RWPE1 (cell line): ENCODE measurements at regions not wholly inside any gene's neighbourhood (a gene's known extent, or its start where the extent isn't known, plus 50 kb on each side); places are given as distances from the start of the nearest gene placed in this dataset.

Experiments used
- CTCF ChIA-PET: fragments of 350-600 bp; sonication (Branson Sonifier 250); formaldehyde crosslinking; extraction: SDS; loops from one replicate; lab custom pipeline; 2021; lab: Yijun Ruan, JAX
- POLR2A ChIA-PET: fragments of 400-600 bp; formaldehyde crosslinking; extraction: SDS; loops from one replicate; lab custom pipeline; 2020; ENCODE audit warnings: antibody characterized with exemption; ENCODE audit not compliant: low non-redundant PET; lab: Yijun Ruan, JAX
- DNase-seq: peaks from one replicate; pipeline ENCODE4 v3.0.0; 2012; ENCODE audit warnings: low spot score
- H3K27ac ChIP-seq: fragments of 450-650 bp; 2 replicates; pipeline ENCODE4 v1.5.1; 2017
- TF ChIP-seq, protein P1 (sequence below): fragments of 450-650 bp; conservative IDR thresholded peaks from 2 replicates; pipeline ENCODE4 v1.5.1; 2017; ENCODE audit warnings: low read depth, mild to moderate bottlenecking

DNA sequence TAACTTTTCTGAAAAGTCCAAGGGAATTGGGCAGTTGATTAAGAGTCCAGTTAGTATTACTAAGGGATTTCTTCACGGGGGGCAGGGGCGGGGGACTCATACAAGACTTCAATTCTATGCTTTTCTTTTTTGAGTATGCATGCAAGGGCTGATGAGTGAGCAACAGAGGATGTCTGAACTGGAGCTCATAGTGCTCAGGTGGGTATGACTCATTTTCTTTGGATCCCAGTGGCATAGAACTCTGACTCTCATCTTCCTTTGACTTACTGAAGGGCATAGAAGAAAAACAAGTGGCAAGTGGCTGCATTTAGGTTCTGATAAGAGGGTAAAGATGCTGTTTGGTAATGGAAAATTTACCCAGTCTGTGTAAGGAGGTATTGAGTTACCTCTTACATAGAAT lies 749.2 kb downstream of the NOVA1 start:
- TF ChIP-seq, protein P1, sequence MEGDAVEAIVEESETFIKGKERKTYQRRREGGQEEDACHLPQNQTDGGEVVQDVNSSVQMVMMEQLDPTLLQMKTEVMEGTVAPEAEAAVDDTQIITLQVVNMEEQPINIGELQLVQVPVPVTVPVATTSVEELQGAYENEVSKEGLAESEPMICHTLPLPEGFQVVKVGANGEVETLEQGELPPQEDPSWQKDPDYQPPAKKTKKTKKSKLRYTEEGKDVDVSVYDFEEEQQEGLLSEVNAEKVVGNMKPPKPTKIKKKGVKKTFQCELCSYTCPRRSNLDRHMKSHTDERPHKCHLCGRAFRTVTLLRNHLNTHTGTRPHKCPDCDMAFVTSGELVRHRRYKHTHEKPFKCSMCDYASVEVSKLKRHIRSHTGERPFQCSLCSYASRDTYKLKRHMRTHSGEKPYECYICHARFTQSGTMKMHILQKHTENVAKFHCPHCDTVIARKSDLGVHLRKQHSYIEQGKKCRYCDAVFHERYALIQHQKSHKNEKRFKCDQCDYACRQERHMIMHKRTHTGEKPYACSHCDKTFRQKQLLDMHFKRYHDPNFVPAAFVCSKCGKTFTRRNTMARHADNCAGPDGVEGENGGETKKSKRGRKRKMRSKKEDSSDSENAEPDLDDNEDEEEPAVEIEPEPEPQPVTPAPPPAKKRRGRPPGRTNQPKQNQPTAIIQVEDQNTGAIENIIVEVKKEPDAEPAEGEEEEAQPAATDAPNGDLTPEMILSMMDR, result no peak
- ChIA-PET CTCF (no interaction called here), POLR2A (no interaction called here)
- H3K27ac ChIP-seq, result no peak overlapping the region
- no peak for DNase-seq

DNA sequence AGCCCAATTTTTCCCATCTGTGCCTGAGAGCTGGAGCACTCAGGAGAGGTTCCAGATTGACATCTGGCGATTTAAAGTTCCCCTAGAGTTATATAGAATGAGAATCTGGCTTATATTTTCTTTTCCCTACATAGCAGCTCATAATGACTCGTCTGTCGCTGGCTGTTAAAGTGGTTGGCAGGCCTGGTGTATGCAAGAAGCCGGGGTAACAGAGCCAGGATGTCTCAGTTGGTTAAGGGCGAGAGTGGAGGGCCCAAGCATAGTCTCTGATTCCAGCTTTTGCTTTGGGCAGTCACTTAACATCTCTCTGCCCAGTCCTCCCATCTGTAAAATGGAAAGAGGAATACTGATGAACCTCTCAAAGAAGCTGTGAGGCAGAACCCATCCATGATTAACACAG lies 751.6 kb downstream of the NOVA1 start:
- POLR2A ChIA-PET, result no interaction called here
- DNase-seq, result no peak
- CTCF ChIA-PET, result no interaction called here
- TF ChIP-seq, protein P1, result no peak
- no peak overlapping the region for H3K27ac ChIP-seq

DNA sequence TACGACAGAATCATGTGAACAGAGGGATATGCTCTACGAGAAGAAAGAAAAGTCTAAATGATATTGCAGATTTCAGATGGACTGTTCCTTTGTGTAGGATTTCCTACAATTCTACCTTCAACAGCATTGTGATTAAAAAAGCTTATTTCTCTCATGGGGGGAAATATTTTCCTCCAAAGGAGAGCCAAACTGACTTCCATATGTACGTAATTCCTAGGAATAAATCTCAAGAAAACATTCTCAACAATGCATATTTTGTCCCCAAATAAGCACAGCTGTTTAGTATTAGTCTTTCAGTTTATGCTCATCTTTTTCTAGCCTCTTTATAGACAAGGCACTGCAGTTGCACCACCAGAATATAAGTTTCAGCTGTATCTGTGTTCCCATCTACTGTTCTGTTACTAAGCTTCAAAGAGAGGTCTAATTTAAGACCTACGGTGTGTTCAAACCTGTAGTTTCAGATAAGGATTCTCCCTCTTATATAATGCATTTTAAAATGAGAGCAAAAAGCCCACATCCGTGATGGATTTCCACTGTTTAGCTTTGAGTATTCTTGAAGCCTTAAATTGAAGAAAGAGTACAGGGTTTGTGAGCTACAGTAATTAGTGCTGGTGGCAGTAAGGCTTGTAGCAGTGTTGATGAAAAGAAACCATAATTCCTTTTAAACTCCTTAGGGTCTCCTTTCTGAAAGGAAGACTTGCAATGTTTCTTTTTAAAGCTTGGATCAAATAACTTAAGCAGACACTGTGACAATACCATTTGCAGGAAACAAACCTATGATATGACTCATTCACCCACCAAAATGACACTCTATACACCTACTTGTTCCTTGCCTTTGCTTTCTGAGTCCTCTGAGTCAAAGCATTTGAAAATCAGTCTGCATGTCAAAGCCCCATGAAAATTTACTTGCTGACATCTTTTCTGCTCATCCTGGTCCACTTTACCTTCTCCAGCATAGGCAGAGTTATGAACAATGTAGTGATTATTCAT lies 754.1 kb downstream of the NOVA1 start:
- CTCF ChIA-PET, result interaction anchor here (0.6 kb wide), 2 partner anchors 11 to 20 kb away, joined by 3 to 5 read pairs; no protein-coding TSS in a partner anchor
- TF ChIP-seq, protein P1, result no peak
- no peak for DNase-seq
- POLR2A ChIA-PET, result no interaction called here
- H3K27ac ChIP-seq, result no peak overlapping the region

DNA sequence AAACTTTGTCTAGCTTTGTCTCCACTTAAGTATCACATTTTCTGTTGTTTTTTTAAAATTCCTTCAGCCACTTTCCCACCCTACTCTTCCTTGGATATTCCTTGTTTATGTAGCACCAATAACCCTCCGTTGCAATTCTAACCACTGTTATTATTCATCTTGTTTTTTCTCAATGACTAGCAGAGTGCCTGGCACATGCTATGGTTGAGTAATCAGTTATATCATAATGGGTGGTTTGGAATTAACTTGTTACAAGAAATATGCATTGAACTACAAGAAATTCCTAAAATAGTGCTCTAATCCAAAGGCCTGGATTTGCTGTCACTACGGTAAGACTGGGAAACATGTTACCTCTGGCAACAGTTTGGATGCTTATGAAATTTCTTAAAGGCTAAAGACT lies 756.6 kb downstream of the NOVA1 start:
- no peak for DNase-seq
- no peak overlapping the region for H3K27ac ChIP-seq
- POLR2A ChIA-PET, result no interaction called here
- CTCF ChIA-PET, result no interaction called here
- TF ChIP-seq, protein P1, result no peak

DNA sequence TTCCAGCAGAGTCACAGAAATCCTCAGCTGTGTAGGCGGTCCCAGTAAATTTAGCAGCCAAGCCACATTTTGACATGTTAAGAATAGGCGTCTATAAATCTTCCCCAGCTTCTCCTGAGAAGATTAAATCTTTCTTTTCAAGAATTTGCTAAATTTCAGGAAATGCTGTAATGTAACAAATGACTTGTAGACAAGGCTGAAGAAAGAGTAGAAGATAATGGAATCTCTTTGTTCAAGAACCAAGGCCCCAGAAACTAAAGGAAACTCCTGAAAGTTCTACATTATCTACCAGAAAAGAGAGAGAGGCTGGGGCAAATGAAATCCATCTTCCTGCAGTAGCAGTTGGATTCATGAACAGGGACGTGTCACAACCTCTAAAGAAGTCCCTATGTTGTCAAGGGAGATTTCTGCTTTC lies 760.3 kb downstream of the NOVA1 start:
- H3K27ac ChIP-seq, result no peak overlapping the region
- POLR2A ChIA-PET, result no interaction called here
- TF ChIP-seq, protein P1, result no peak
- no peak for DNase-seq
- CTCF ChIA-PET, result interaction anchor here (0.6 kb wide), 1 partner anchor 33 kb away, joined by 3 read pairs; no protein-coding TSS in a partner anchor

DNA sequence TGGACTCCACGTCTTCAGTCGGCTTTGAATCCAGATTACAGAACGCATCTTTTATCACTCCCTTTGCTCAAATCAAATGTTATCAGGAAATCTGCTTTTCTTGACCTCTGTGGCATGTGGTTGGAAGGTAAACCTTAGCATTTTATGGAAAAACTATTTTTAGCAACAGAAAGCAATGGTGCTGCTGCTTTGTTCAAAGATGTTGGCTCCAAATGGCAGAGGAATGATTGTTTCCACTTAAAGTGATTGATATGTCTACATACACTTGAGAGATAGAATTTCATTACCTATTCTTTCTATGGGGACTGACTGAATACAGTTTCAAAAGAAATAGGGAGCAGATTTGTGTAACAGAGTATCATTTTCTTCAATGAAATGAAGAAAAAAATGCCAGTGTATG lies 761.2 kb downstream of the NOVA1 start:
- H3K27ac ChIP-seq, result no peak overlapping the region
- CTCF ChIA-PET, result no interaction called here
- POLR2A ChIA-PET, result no interaction called here
- TF ChIP-seq, protein P1, result no peak
- no peak for DNase-seq
